Gastrocnemius medialis (tissue), 4 donors: ENCODE measurements at regions not wholly inside any gene's neighbourhood (a gene's known extent, or its start where the extent isn't known, plus 50 kb on each side); places are given as distances from the start of the nearest gene placed in this dataset.

Source experiments
- POLR2A ChIP-seq, 2 donors: fragments of 450-650 bp; IDR thresholded peaks; one replicate each; pipeline ENCODE4 v1.6.1; 2017; ENCODE audit warnings: antibody characterized with exemption in 2 of 2, mild to moderate bottlenecking in 2 of 2, moderate library complexity in 2 of 2
- TF ChIP-seq, protein P1 (sequence below), 5 experiments: fragments of 450-650 bp in 3 of 5; fragments of 200-600 bp in 2 of 5; sonication (generic) in 2 of 5; IDR thresholded peaks in 4 of 5; conservative IDR thresholded peaks in 1 of 5; 1 replicate in 4 of 5; 2 replicates in 1 of 5; pipeline ENCODE4 v1.5.1; 2016 to 2019; ENCODE audit warnings: antibody characterized with exemption in 5 of 5, mild to moderate bottlenecking in 3 of 5, moderate library complexity in 3 of 5

DNA sequence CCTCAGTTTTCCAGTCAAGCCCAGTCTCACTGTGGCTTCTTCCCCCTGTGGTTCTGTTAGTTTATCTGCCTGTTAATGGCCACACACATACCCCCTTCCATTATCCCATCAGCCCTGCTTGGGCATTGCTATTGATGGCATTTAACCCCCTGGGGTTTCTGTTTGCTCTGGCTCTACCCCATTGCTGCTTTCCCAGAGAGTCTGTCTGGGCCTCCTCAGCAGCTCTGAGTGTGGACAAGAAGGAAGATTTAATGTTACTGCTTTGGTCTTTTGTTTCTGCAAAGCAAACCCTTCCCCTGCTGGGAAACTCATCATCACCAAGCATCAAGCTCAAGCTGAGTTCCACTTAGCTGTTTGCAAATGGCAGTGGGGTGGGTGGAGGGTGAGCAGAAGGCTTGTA, 162.7 kb downstream of the CCT6B start:
- TF ChIP-seq, protein P1, sequence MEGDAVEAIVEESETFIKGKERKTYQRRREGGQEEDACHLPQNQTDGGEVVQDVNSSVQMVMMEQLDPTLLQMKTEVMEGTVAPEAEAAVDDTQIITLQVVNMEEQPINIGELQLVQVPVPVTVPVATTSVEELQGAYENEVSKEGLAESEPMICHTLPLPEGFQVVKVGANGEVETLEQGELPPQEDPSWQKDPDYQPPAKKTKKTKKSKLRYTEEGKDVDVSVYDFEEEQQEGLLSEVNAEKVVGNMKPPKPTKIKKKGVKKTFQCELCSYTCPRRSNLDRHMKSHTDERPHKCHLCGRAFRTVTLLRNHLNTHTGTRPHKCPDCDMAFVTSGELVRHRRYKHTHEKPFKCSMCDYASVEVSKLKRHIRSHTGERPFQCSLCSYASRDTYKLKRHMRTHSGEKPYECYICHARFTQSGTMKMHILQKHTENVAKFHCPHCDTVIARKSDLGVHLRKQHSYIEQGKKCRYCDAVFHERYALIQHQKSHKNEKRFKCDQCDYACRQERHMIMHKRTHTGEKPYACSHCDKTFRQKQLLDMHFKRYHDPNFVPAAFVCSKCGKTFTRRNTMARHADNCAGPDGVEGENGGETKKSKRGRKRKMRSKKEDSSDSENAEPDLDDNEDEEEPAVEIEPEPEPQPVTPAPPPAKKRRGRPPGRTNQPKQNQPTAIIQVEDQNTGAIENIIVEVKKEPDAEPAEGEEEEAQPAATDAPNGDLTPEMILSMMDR (IDR thresholded peaks at IDR 0.05 in 4 of 5, conservative IDR thresholded peaks at IDR 0.05 in 1 of 5): no peak
- no peak for TF ChIP-seq POLR2A (IDR thresholded peaks at IDR 0.05)
